DOHH2 (cell line): ENCODE measurements at regions not wholly inside any gene's neighbourhood (a gene's known extent, or its start where the extent isn't known, plus 50 kb on each side); places are given as distances from the start of the nearest gene placed in this dataset.

Experiments used
- H3F3A ChIP-seq: fragments of 200-600 bp; sonication (generic), shearing (Covaris generic); 2 replicates; pipeline ENCODE4 v1.6.0; 2016; ENCODE audit warnings: antibody characterized with exemption, mild to moderate bottlenecking; ENCODE audit not compliant: control insufficient read depth, insufficient read depth
- H3K27ac ChIP-seq: fragments of 200-600 bp; sonication (generic); 2 replicates; pipeline ENCODE4 v1.5.1; 2014; ENCODE audit warnings: low read depth, mild to moderate bottlenecking, low read length, moderate library complexity
- H3K27me3 ChIP-seq: fragments of 200-600 bp; sonication (generic); 2 replicates; pipeline ENCODE4 v1.6.1; 2014; ENCODE audit warnings: mild to moderate bottlenecking, low read length, mixed read lengths; ENCODE audit not compliant: control insufficient read depth
- H3K36me3 ChIP-seq: fragments of 200-600 bp; sonication (generic); 2 replicates; pipeline ENCODE4 v1.6.1; 2014; ENCODE audit warnings: mild to moderate bottlenecking, low read length, moderate library complexity, mixed read lengths; ENCODE audit not compliant: control insufficient read depth
- H3K4me1 ChIP-seq: fragments of 200-600 bp; sonication (generic); 2 replicates; pipeline ENCODE4 v1.6.1; 2014; ENCODE audit warnings: mild to moderate bottlenecking, low read length, mixed read lengths; ENCODE audit not compliant: control insufficient read depth
- H3K4me2 ChIP-seq: fragments of 200-600 bp; sonication (generic); 2 replicates; pipeline ENCODE4 v1.6.0; 2014; ENCODE audit warnings: mild to moderate bottlenecking, low read length, moderate library complexity
- H3K4me3 ChIP-seq: fragments of 200-600 bp; sonication (generic); 2 replicates; pipeline ENCODE4 v1.5.1; 2014; ENCODE audit warnings: mild to moderate bottlenecking, low read length, mixed read lengths
- H3K79me2 ChIP-seq: fragments of 200-600 bp; sonication (generic); 2 replicates; pipeline ENCODE4 v1.6.1; 2014; ENCODE audit warnings: mild to moderate bottlenecking, low read length, mixed read lengths; ENCODE audit not compliant: control insufficient read depth
- H3K9me2 ChIP-seq: fragments of 200-600 bp; sonication (generic); replicated peaks from 2 replicates; pipeline ENCODE4 v1.6.1; 2014; ENCODE audit warnings: mild to moderate bottlenecking, low read length, mixed read lengths; ENCODE audit not compliant: control insufficient read depth
- H3K9me3 ChIP-seq: fragments of 200-600 bp; sonication (generic); 2 replicates; pipeline ENCODE4 v1.6.1; 2014; ENCODE audit warnings: antibody characterized with exemption, low read length, mixed read lengths; ENCODE audit not compliant: control insufficient read depth, insufficient read depth
- H4K20me1 ChIP-seq: fragments of 200-600 bp; sonication (generic); 2 replicates; pipeline ENCODE4 v1.6.0; 2014; ENCODE audit warnings: low read depth, mild to moderate bottlenecking, antibody characterized with exemption, low read length, moderate library complexity; ENCODE audit not compliant: control insufficient read depth, insufficient read depth
- EZH2phosphoT487 ChIP-seq: fragments of 200-600 bp; sonication (generic); IDR thresholded peaks from 2 replicates; pipeline ENCODE4 v1.6.1; 2017; ENCODE audit warnings: borderline replicate concordance, mild to moderate bottlenecking, antibody characterized with exemption, low read length, moderate library complexity, mixed read lengths
- TF ChIP-seq, protein P1 (sequence below): fragments of 200-600 bp; sonication (generic); IDR thresholded peaks from one replicate; pipeline ENCODE4 v1.5.1; 2014; ENCODE audit warnings: antibody characterized with exemption, mild to moderate bottlenecking, low read depth, low read length; ENCODE audit not compliant: poor library complexity, severe bottlenecking

DNA sequence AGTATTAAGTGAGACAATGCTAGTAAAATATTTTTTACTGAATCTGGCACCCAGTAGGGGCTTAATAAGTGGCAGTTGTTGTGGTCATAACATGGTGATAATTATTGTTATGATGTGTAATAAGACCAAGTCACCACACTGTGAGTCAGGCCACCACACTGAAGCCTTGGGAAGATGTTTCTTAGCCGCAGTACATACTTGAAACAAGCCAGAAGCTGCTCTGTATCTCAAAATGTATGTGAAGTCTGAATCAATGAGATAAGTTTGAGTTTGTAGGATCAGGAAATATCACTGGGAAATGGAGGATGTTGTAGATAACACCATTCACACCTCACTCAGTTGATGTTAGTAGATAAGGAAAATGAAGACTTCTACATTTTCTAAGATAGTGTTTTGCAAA, 51.3 kb upstream of the PTPN3 start:
- Histone ChIP-seq H3K27ac (no peak overlapping the region), H3F3A (no peaks in the 10 kb centered on the region), H3K4me1 (no peaks in the 10 kb centered on the region), H3K9me2 (no peaks in the 10 kb centered on the region; the same call in 1 of the 2 replicates), H3K9me3 (no peaks in the 10 kb centered on the region), H4K20me1 (no peaks in the 10 kb centered on the region), H3K27me3 (0 out of 2 replicates have a peak, but pooled peaks cover 7% of the 10 kb centered on the region), H3K4me3 (no peak overlapping the region), H3K4me2 (no peak overlapping the region), H3K36me3 (no peaks in the 10 kb centered on the region), H3K79me2 (no peaks in the 10 kb centered on the region)
- TF ChIP-seq, protein P1, sequence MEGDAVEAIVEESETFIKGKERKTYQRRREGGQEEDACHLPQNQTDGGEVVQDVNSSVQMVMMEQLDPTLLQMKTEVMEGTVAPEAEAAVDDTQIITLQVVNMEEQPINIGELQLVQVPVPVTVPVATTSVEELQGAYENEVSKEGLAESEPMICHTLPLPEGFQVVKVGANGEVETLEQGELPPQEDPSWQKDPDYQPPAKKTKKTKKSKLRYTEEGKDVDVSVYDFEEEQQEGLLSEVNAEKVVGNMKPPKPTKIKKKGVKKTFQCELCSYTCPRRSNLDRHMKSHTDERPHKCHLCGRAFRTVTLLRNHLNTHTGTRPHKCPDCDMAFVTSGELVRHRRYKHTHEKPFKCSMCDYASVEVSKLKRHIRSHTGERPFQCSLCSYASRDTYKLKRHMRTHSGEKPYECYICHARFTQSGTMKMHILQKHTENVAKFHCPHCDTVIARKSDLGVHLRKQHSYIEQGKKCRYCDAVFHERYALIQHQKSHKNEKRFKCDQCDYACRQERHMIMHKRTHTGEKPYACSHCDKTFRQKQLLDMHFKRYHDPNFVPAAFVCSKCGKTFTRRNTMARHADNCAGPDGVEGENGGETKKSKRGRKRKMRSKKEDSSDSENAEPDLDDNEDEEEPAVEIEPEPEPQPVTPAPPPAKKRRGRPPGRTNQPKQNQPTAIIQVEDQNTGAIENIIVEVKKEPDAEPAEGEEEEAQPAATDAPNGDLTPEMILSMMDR: no peak
- no peak for TF ChIP-seq EZH2phosphoT487

DNA sequence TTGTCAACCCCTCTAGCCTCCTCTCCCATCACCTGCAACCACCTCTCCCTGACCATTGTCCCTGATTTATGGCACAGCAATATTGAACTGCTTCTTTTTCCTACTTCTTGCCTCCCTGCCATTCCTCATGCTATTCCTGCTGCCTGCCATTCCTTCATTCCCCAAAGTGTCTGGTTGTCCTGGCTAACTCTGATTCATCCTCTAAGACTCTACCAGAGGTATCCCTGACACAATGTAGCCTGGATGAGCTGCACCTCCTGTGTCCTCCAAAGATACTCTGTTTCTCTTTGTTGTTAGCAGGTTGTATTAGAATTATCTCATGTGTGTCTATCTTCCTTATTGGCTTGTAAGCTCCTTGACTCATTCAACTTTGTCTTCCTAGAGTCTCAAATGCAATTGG, 53.5 kb upstream of the PTPN3 start:
- H3K4me2 ChIP-seq: no peak overlapping the region
- H3K27me3 ChIP-seq: 0 out of 2 replicates have a peak, but pooled peaks cover 7% of the 10 kb centered on the region
- TF ChIP-seq, protein P1: no peak
- TF ChIP-seq EZH2phosphoT487: no peak
- H3K4me3 ChIP-seq: no peak overlapping the region
- no peaks in the 10 kb centered on the region for H3F3A ChIP-seq
- no peaks in the 10 kb centered on the region for H3K79me2 ChIP-seq
- H3K4me1 ChIP-seq: no peaks in the 10 kb centered on the region
- no peaks in the 10 kb centered on the region for H4K20me1 ChIP-seq
- H3K36me3 ChIP-seq: no peaks in the 10 kb centered on the region
- no peaks in the 10 kb centered on the region for H3K9me3 ChIP-seq
- no peaks in the 10 kb centered on the region; the same call in 1 of the 2 replicates for H3K9me2 ChIP-seq
- no peak overlapping the region for H3K27ac ChIP-seq

DNA sequence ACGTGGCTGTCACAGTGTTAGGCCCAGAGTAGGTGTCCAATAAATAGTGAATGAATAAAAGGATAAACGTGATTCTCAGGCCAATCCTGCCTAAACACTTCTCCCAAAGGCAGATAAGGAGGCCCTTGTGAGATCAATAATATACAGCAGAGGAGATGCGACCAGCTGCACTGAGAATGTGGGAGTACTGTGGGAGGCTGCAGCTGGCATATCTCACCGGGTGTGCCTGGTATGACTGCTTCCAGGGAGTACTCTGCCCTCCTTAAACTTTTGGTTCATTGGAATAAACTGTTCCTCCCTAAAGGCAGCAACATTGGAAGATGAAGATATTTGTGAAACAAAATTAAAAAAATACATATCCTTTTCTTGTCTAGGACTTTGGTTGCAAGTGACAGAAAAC, 57.1 kb upstream of the PTPN3 start:
- Histone ChIP-seq H3K9me2 (no peaks in the 10 kb centered on the region), H3K36me3 (no peaks in the 10 kb centered on the region), H3K4me2 (no peak overlapping the region), H3K4me1 (no peaks in the 10 kb centered on the region), H3K27ac (no peak overlapping the region), H4K20me1 (no peaks in the 10 kb centered on the region), H3K9me3 (no peaks in the 10 kb centered on the region), H3K4me3 (no peak overlapping the region), H3F3A (no peaks in the 10 kb centered on the region), H3K27me3 (0 out of 2 replicates have a peak, but pooled peaks cover under 1% of the 10 kb centered on the region), H3K79me2 (no peaks in the 10 kb centered on the region)
- TF ChIP-seq EZH2phosphoT487: no peak
- TF ChIP-seq, protein P1: no peak
